ENCODE measurements at regions not wholly inside any gene's neighbourhood (a gene's known extent, or its start where the extent isn't known, plus 50 kb on each side); places are given as distances from the start of the nearest gene placed in this dataset.

DNA sequence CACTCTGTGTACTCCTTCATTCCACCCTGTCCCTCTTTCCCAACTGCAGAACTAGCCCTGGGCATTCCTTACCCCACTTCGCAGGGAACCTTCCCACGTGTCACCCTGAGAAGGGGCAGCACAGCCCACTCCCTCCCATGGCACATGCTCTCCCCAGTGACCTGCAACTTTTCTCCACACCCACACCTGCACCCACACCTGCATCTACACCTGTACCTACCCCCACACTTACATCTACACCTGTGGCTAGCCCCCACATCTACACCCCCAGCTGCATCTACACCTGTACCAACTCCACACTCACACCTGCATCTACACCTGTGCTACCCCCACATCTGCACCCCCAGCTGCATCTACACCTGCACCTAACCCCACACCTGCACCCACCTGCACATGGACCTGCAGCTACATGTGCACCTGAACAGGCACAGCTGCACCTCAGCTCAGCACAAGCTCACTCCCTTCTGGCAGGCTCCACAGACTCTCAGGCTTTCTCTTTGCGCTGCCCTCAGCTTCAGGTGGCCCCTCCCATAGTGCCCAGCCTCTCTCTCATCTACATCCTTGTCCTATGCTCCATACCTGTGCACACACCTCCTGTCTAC lies 234.1 kb downstream of the TUBA3C start:
- ATAC-seq (no peak), DNase-seq (no peak)
- Histone ChIP-seq H3K9me3 (peaks cover 0 to 6% of the 10 kb centered on the region in 2 donors), H3K4me3 (no peak overlapping the region), H3K27ac (no peak overlapping the region), H3K4me1 (no peaks in the 10 kb centered on the region), H3K36me3 (no peaks in the 10 kb centered on the region), H3K27me3 (peaks cover 0 to 8% of the 10 kb centered on the region in 2 donors)
- intact Hi-C loops (cut with DNase I): no loop called here
- TF ChIP-seq, protein P1, sequence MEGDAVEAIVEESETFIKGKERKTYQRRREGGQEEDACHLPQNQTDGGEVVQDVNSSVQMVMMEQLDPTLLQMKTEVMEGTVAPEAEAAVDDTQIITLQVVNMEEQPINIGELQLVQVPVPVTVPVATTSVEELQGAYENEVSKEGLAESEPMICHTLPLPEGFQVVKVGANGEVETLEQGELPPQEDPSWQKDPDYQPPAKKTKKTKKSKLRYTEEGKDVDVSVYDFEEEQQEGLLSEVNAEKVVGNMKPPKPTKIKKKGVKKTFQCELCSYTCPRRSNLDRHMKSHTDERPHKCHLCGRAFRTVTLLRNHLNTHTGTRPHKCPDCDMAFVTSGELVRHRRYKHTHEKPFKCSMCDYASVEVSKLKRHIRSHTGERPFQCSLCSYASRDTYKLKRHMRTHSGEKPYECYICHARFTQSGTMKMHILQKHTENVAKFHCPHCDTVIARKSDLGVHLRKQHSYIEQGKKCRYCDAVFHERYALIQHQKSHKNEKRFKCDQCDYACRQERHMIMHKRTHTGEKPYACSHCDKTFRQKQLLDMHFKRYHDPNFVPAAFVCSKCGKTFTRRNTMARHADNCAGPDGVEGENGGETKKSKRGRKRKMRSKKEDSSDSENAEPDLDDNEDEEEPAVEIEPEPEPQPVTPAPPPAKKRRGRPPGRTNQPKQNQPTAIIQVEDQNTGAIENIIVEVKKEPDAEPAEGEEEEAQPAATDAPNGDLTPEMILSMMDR (IDR thresholded peaks at IDR 0.05): no peak

DNA sequence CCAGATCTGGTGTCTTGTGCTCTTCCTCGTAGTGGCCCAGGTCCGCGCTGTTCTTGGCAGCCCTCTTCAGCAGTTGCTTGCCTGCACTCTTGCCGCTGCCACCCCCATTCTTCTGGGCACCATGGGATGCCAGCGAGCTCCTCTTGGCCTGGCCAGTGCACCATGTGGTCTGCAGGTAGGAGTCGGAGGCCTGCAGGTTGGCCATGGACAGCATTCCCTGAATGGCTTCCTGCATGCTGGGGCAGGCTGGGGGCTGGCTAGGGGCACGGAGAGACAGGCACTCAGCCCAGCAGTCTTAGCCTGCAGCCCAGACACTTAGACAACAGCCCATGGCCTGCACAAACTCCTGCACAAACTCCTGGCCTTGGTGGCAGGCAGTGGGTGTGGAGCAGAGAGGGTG lies 234.9 kb downstream of the TUBA3C start:
- peaks cover 0 to 8% of the 10 kb centered on the region in 2 donors for H3K27me3 ChIP-seq
- DNase-seq: peak in 1 of 4 donors; percentile 61
- TF ChIP-seq, protein P1 (IDR thresholded peaks at IDR 0.05): no peak
- H3K36me3 ChIP-seq: no peaks in the 10 kb centered on the region
- intact Hi-C loops (cut with DNase I): no loop called here
- no peaks in the 10 kb centered on the region for H3K4me1 ChIP-seq
- no peak overlapping the region for H3K27ac ChIP-seq
- ATAC-seq: no peak
- H3K9me3 ChIP-seq: peaks cover 0 to 2% of the 10 kb centered on the region in 2 donors
- H3K4me3 ChIP-seq: no peak overlapping the region

DNA sequence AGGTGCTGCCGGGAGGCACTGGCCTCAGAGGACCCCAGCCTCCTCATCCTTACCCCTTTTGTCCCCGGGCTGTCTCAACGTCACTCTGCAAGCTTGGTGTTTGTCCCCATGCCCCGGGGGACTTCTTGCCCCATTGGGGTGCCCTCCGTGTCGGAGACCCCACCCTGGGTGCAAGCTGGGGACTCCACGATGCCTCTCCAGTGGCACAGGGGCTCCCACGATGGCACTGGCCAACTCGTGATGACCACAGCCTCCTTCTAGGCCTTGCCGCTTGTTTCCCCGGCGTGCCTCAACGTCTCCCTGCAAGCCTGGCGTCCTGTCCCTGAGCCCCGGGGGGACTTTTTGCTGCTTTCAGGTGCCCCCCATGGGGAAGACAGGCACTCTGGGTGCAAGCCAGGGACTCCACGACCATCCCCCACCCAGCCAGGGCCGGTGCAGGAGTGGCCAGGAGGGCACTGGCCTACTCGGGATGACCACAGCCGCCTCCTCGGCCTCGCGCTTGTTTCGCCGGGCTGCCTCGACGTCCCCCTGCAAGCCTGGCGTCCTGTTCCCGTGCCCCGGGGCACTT lies 237.0 kb downstream of the TUBA3C start:
- Histone ChIP-seq H3K9me3 (peaks cover 0 to 2% of the 10 kb centered on the region in 2 donors), H3K4me1 (no peaks in the 10 kb centered on the region), H3K4me3 (no peak overlapping the region), H3K27me3 (peaks cover 0 to 8% of the 10 kb centered on the region in 2 donors), H3K36me3 (no peaks in the 10 kb centered on the region), H3K27ac (no peak overlapping the region)
- intact Hi-C loops (cut with DNase I): no loop called here
- DNase-seq: peak in 1 of 4 donors; percentile 64
- ATAC-seq: no peak
- TF ChIP-seq, protein P1 (IDR thresholded peaks at IDR 0.05): no peak

DNA sequence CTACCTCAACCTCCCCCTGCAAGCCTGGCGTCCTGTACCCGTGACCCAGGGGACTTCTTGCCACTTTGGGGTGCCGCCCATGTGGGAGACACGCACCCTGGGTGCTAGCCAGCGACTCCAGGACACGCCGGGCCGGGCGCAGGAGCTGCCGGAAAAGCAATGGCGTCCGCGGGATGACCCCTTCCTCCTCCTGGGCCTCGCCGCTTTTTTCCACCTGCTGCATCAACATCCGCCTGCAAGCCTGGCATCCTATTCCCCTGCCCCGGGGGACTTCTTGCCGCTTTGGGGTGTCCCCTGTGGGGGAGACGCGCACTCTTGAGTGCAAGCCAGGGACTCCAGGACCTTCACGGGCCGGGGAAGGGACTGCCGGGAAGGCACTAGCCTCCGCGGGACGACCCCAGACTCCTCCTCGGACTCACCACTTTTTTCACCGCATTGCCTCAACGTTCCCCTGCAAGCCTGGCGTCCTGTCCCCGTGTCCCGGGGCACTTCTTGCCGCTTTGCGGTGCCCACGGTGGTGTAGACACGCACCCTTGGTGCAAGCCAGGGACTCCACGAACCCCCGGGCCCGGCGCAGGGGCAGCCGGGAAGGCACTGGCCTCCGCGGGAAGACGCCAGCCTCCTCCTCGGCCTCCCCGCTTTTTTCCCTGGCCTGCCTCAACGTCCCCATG lies 237.8 kb downstream of the TUBA3C start:
- peak in 1 of 4 donors; percentile 71 for DNase-seq

DNA sequence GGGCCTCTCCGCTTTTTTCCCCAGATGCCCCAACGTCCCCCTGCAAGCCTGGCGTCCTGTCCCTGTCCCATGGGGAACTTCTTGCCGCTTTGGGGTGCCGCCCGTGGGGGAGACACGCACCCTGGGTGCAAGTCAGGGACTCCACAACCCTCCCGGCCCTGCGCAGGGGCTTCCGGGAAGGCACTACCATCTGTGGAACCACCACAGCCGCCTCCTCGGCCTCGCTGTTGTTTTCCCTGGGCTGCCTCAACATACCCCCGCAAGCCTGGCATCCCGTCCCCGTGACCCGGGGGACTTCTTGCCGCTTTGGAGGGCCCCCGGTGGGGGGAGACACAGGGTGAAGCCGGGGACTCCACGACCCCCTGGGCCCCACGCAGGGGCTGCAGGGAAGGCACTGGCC lies 238.4 kb downstream of the TUBA3C start:
- Histone ChIP-seq H3K27me3 (peaks cover 0 to 8% of the 10 kb centered on the region in 2 donors), H3K4me1 (no peaks in the 10 kb centered on the region), H3K9me3 (peaks cover 0 to 2% of the 10 kb centered on the region in 2 donors), H3K27ac (no peak overlapping the region), H3K36me3 (no peaks in the 10 kb centered on the region), H3K4me3 (no peak overlapping the region)
- TF ChIP-seq, protein P1 (IDR thresholded peaks at IDR 0.05): no peak
- DNase-seq (peak in 1 of 4 donors; percentile 67), ATAC-seq (no peak)
- intact Hi-C loops (cut with DNase I): no loop called here

More for the DNA sequence above, 237.8 kb downstream of the TUBA3C start:
- no peaks in the 10 kb centered on the region for H3K4me1 ChIP-seq
- no peak overlapping the region for H3K4me3 ChIP-seq
- H3K9me3 ChIP-seq: peaks cover 0 to 2% of the 10 kb centered on the region in 2 donors
- no peak overlapping the region for H3K27ac ChIP-seq
- no peaks in the 10 kb centered on the region for H3K36me3 ChIP-seq
- H3K27me3 ChIP-seq: peaks cover 0 to 8% of the 10 kb centered on the region in 2 donors
- ATAC-seq: no peak
- intact Hi-C loops (cut with DNase I): no loop called here
- TF ChIP-seq, protein P1 (IDR thresholded peaks at IDR 0.05): no peak

Measured in left lung (tissue), 4 donors.